ENCODE measurements at regions not wholly inside any gene's neighbourhood (a gene's known extent, or its start where the extent isn't known, plus 50 kb on each side); places are given as distances from the start of the nearest gene placed in this dataset.

DNA sequence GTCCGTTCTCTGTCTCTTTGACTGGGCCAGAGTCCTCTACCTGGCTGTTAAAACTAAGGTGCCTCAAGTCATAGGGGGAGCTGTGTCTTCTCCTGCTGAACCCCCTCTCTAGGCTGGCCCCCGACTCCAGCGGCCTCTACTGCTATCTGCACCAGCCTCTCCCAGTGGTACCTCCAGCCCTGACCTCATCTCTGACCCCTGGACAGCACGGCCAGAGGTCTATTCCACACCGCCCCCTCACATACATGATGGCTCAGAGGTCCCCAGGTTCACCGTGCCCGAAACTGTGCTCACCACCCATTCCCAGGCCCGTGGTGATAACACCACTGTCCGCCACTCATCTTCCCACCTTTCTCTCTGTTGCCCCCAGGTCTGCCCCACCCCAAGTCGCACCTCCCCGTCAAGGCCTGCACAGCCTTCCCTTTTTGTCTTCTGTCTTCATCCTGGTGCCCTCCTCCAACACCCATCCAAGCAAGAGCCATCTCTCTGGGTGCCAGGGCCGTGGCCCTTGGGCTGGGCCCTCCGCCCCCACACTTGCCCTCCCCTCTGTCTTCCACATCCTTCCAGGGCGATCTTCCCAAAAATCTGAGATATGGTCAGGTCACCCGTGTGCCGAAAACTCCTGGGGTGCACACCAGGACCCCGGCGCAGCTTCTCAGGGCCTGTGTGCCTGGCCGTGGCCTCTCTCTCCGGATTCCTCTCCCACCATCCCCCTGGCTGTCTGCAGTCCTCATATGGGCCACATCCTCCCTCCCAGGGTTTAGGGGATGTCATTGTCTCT lies 134.4 kb upstream of the ID2 start:
- Histone ChIP-seq H3K36me3 (ENCODE audit: control insufficient read depth in 1 of 2, insufficient read depth in 2 of 2, low read length in 2 of 2) (no peaks in the 10 kb centered on the region), H3K4me3 (ENCODE audit: low read depth in 1 of 2, low read length in 2 of 2) (no peak overlapping the region), H3K4me1 (ENCODE audit: control insufficient read depth in 1 of 2, insufficient read depth in 2 of 2, low read length in 2 of 2) (peaks cover 0 to 8% of the 10 kb centered on the region in 2 donors), H3K9me3 (ENCODE audit: control insufficient read depth in 1 of 2, low read length in 2 of 2) (no peaks in the 10 kb centered on the region), H3K27me3 (ENCODE audit: low read depth, low read length) (no peaks in the 10 kb centered on the region), H3K27ac (ENCODE audit: low read length) (no peak overlapping the region)

DNA sequence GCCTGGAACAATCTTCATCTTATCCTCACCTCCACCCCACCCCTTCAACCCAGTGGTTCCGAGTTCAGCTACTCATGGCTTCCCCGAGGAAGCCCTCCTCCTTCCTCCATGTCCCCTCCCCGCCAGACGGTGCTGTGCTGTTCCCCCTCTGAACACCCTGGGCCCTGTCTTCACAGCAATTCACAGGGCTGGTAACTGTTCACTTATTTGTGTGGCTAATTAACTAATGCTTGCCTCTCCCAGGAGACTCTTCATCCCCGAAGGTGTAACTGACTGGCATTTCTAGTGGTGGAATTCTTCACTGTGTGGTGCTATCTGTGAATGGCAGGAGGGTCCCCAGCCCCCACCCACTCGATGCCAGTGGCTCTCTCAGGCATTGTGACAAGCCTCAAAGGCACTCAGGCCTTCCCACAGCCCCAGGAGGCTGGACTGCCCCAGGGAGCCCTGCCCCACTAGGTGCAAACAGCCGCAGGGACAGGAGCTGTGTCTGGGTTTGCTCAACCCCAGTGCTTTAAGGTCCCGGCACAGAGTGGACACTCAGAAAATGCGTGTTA lies 133.7 kb upstream of the ID2 start:
- Histone ChIP-seq H3K9me3 (ENCODE audit: control insufficient read depth in 1 of 2, low read length in 2 of 2) (no peaks in the 10 kb centered on the region), H3K36me3 (ENCODE audit: control insufficient read depth in 1 of 2, insufficient read depth in 2 of 2, low read length in 2 of 2) (no peaks in the 10 kb centered on the region), H3K4me1 (ENCODE audit: control insufficient read depth in 1 of 2, insufficient read depth in 2 of 2, low read length in 2 of 2) (peaks cover 0 to 8% of the 10 kb centered on the region in 2 donors), H3K27me3 (ENCODE audit: low read depth, low read length) (no peaks in the 10 kb centered on the region), H3K27ac (ENCODE audit: low read length) (no peak overlapping the region), H3K4me3 (ENCODE audit: low read depth in 1 of 2, low read length in 2 of 2) (no peak overlapping the region)

DNA sequence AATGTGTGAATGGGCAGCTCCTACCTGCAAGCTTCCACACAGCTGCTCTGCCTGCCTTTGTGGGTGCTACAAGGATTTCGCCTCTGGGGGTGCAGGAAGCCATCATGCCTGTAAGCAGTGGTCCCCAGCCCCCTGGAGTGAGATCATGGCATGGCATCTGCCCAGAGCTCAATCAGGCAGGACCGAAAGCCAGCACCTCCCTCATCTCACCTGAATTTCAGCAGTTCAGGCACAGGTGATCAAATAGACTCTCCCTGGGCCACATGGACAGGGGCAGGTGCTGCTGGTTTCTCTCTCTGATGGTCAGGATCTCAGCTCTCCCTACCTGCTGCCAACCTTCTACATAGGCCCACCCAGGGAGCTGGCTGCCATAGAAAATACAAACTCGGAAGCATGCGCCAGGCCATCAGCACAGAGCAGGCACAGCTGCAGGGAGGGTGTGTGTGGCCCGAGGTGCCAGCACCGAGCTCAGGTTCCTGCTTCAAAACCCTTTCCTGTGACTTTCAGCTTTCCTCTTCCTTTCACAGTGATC lies 133.2 kb upstream of the ID2 start:
- Histone ChIP-seq H3K27ac (ENCODE audit: low read length) (no peak overlapping the region), H3K9me3 (ENCODE audit: control insufficient read depth in 1 of 2, low read length in 2 of 2) (no peaks in the 10 kb centered on the region), H3K36me3 (ENCODE audit: control insufficient read depth in 1 of 2, insufficient read depth in 2 of 2, low read length in 2 of 2) (no peaks in the 10 kb centered on the region), H3K27me3 (ENCODE audit: low read depth, low read length) (no peaks in the 10 kb centered on the region), H3K4me1 (ENCODE audit: control insufficient read depth in 1 of 2, insufficient read depth in 2 of 2, low read length in 2 of 2) (peaks cover 0 to 8% of the 10 kb centered on the region in 2 donors), H3K4me3 (ENCODE audit: low read depth in 1 of 2, low read length in 2 of 2) (no peak overlapping the region)

DNA sequence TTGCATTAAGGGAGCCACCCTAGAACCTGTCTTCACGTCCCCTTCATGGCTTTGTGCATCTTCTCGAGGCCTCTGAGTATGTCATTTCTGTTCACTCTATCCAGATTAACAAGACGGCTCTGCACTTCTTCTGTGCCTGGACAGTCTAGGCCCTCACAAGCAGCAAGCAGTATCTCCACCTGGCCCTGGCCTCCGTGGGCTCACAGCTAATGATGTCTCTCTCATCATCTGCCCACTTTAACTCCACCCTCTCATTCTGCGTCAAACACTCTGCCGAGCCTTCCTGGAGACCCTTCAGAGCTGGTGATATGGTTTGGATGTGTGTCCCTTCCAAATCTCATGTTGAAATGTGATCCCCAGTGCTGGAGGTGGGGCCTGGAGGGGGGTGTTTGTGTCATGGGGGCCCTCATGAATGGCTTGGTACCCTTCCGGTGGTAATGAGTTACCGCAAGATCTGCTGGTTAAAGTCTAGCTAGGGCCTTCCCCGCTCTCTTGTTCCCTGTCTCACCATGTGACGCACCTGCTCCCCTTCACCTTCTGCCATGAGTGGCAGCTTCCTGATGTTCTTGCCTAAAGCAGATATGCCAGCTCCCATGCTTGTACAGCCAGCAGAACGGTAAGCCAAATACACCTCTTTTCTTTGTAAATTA lies 132.5 kb upstream of the ID2 start:
- no peaks in the 10 kb centered on the region for H3K27me3 ChIP-seq (ENCODE audit: low read depth, low read length)
- H3K36me3 ChIP-seq (ENCODE audit: control insufficient read depth in 1 of 2, insufficient read depth in 2 of 2, low read length in 2 of 2) = no peaks in the 10 kb centered on the region
- H3K4me3 ChIP-seq (ENCODE audit: low read depth in 1 of 2, low read length in 2 of 2) = no peak overlapping the region
- H3K27ac ChIP-seq (ENCODE audit: low read length) = no peak overlapping the region
- H3K9me3 ChIP-seq (ENCODE audit: control insufficient read depth in 1 of 2, low read length in 2 of 2) = no peaks in the 10 kb centered on the region
- H3K4me1 ChIP-seq (ENCODE audit: control insufficient read depth in 1 of 2, insufficient read depth in 2 of 2, low read length in 2 of 2) = peaks cover 0 to 5% of the 10 kb centered on the region in 2 donors

DNA sequence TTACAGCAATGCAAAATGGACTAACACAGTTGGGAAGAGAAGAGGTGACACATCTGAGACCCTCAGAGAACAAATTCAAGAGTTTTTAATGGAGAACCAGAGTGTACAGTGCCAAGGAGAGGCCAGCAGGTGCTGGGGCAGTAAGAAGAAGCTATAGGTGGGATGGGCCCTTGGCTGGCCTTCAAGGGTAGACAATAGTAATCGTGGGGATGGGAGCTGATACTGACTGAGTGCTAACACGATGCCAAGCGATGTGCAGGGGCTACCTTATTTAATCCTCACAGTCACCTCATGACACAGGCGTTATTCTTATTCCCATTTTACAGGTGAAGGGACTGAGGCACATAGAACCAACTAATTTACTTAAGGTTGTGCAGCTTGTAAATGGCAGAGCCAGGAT lies 131.9 kb upstream of the ID2 start:
- Histone ChIP-seq H3K36me3 (ENCODE audit: control insufficient read depth in 1 of 2, insufficient read depth in 2 of 2, low read length in 2 of 2) (no peaks in the 10 kb centered on the region), H3K9me3 (ENCODE audit: control insufficient read depth in 1 of 2, low read length in 2 of 2) (peaks cover 0 to under 1% of the 10 kb centered on the region in 2 donors), H3K4me1 (ENCODE audit: control insufficient read depth in 1 of 2, insufficient read depth in 2 of 2, low read length in 2 of 2) (no peaks in the 10 kb centered on the region), H3K27ac (ENCODE audit: low read length) (no peak overlapping the region), H3K27me3 (ENCODE audit: low read depth, low read length) (no peaks in the 10 kb centered on the region), H3K4me3 (ENCODE audit: low read depth in 1 of 2, low read length in 2 of 2) (no peak overlapping the region)

DNA sequence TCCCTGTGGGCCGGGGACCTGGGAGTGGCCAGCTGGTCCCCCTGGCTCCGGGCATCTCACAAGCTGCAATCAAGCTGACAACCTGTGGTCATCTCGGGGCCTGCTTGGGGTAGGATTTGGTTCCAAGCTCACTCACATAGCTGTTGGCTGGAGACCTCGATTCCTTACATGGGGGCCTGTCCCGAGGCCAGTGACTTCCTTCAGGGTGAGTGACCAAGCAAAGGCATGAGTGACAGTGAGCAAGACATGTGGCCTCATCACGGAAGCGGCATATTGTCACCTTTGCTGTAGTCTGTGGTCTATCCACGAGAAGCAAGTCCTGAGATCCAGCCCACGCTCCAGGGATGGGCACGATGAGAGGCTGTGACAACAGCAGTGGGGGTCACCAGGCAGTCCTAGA lies 131.4 kb upstream of the ID2 start:
- H3K36me3 ChIP-seq (ENCODE audit: control insufficient read depth in 1 of 2, insufficient read depth in 2 of 2, low read length in 2 of 2) = no peaks in the 10 kb centered on the region
- H3K9me3 ChIP-seq (ENCODE audit: control insufficient read depth in 1 of 2, low read length in 2 of 2) = peaks cover 0 to 5% of the 10 kb centered on the region in 2 donors
- no peaks in the 10 kb centered on the region for H3K27me3 ChIP-seq (ENCODE audit: low read depth, low read length)
- no peak overlapping the region for H3K27ac ChIP-seq (ENCODE audit: low read length)
- no peak overlapping the region for H3K4me3 ChIP-seq (ENCODE audit: low read depth in 1 of 2, low read length in 2 of 2)
- H3K4me1 ChIP-seq (ENCODE audit: control insufficient read depth in 1 of 2, insufficient read depth in 2 of 2, low read length in 2 of 2) = no peaks in the 10 kb centered on the region

DNA sequence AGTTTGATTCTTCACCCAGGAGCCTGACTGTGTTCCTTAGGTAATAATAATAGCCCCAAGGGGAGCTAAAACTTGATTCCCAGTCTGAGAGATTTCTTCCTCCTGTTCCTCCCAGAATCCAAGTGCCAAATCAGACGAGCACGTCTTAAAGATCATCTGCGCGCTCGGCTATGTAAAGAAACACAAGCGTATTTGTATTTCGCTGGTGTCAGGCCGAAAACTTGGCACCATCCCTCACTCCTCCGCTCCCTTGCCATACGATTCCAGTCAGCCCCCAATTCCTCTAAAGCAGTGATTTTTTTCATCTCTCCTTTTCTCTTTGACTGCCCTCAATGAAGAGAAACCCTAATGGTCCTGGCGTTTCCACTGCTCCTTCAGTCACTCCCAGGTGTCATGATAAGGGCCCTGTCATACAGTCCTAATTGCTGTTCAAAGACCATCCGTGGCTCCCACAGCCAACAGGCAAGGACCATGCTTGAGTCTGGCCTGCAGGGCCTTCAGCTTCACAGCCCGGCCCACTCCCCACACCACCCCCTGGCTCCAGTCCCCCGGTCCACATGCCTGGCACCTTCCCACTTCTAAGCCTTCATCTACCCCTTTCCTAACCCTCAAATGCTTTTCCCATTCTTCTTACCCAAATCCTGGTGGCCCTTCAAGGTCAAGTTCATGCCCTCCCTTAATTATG lies 130.8 kb upstream of the ID2 start:
- Histone ChIP-seq H3K27ac (ENCODE audit: low read length) (no peak overlapping the region), H3K9me3 (ENCODE audit: control insufficient read depth in 1 of 2, low read length in 2 of 2) (peaks cover 0 to 5% of the 10 kb centered on the region in 2 donors)

DNA sequence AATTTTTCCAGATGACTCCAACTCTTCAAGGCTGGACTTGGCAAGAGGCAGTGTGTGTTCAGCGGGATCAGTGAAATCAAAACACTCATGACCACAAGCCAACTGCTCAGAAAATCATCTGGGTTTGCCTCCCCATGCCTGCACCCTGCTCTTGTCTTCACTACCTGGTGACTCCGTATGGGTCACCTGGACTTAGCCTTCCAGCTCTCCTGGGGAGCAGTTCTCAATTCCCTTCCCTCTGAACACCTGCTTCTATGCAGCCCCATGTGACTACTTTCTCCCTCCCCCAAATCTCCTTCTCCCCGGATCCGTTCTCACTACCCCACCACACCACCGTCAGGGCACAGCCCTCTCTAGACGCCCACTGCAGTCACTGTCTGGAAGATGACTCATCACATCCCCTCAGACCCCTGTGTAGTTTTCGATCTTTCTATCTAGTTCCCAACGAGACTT lies 130.2 kb upstream of the ID2 start:
- H3K36me3 ChIP-seq (ENCODE audit: control insufficient read depth in 1 of 2, insufficient read depth in 2 of 2, low read length in 2 of 2) = no peaks in the 10 kb centered on the region
- H3K27ac ChIP-seq (ENCODE audit: low read length) = no peak overlapping the region

More for the DNA sequence above, 130.8 kb upstream of the ID2 start:
- no peaks in the 10 kb centered on the region for H3K4me1 ChIP-seq (ENCODE audit: control insufficient read depth in 1 of 2, insufficient read depth in 2 of 2, low read length in 2 of 2)
- H3K4me3 ChIP-seq (ENCODE audit: low read depth in 1 of 2, low read length in 2 of 2) = no peak overlapping the region
- H3K36me3 ChIP-seq (ENCODE audit: control insufficient read depth in 1 of 2, insufficient read depth in 2 of 2, low read length in 2 of 2) = no peaks in the 10 kb centered on the region
- no peaks in the 10 kb centered on the region for H3K27me3 ChIP-seq (ENCODE audit: low read depth, low read length)

DNA sequence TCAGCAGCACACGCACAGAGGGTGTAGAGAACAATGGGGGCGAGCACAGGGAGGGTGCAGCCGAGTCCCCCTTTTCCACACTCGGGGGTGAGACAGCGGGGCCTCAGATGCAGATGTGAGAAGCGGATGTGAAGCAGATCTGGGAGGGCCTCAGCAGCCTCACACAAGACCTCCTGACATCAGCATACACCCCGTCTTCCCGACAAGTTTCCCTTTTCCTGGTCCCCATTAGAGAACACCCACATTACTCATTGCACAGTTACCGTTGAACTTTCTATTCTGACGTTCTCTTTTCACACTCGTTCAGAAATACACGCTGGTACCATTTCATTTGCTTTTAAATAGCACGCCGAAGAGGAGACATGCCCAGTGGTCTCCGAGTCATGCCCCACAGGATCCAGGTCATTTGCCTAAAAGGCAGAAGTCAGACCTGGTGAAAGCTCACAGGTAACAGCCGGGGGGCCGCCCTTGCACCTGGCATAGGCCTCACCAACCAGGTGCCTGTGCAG lies 129.5 kb upstream of the ID2 start:
- Histone ChIP-seq H3K36me3 (ENCODE audit: control insufficient read depth in 1 of 2, insufficient read depth in 2 of 2, low read length in 2 of 2) (no peaks in the 10 kb centered on the region), H3K4me1 (ENCODE audit: control insufficient read depth in 1 of 2, insufficient read depth in 2 of 2, low read length in 2 of 2) (no peaks in the 10 kb centered on the region), H3K4me3 (ENCODE audit: low read depth in 1 of 2, low read length in 2 of 2) (no peak overlapping the region), H3K27me3 (ENCODE audit: low read depth, low read length) (no peaks in the 10 kb centered on the region), H3K27ac (ENCODE audit: low read length) (no peak overlapping the region), H3K9me3 (ENCODE audit: control insufficient read depth in 1 of 2, low read length in 2 of 2) (peaks cover 0 to 5% of the 10 kb centered on the region in 2 donors)

More for the DNA sequence above, 130.2 kb upstream of the ID2 start:
- Histone ChIP-seq H3K4me3 (ENCODE audit: low read depth in 1 of 2, low read length in 2 of 2) (no peak overlapping the region), H3K9me3 (ENCODE audit: control insufficient read depth in 1 of 2, low read length in 2 of 2) (peaks cover 0 to 5% of the 10 kb centered on the region in 2 donors), H3K27me3 (ENCODE audit: low read depth, low read length) (no peaks in the 10 kb centered on the region), H3K4me1 (ENCODE audit: control insufficient read depth in 1 of 2, insufficient read depth in 2 of 2, low read length in 2 of 2) (no peaks in the 10 kb centered on the region)

DNA sequence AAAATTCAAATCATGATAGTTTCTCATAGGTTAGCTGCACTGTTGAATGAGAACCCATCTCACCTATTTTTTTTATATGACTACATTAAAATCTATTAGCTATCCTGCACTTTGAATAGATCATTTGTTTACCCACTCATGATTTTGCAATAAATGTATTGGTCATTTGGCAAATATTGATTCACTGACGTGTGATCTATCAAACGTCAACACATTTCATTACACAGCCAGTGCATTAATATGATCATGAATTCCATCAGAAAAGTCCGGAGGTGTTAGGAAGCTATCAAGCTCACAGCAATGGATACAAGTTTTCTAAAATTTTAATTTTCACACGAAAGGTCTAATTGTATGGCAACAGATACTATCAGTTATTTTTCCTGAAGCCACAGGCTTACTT lies 128.2 kb upstream of the ID2 start:
- Histone ChIP-seq H3K4me3 (ENCODE audit: low read depth in 1 of 2, low read length in 2 of 2) (no peak overlapping the region), H3K27me3 (ENCODE audit: low read depth, low read length) (no peaks in the 10 kb centered on the region), H3K4me1 (ENCODE audit: control insufficient read depth in 1 of 2, insufficient read depth in 2 of 2, low read length in 2 of 2) (no peaks in the 10 kb centered on the region), H3K27ac (ENCODE audit: low read length) (no peak overlapping the region), H3K36me3 (ENCODE audit: control insufficient read depth in 1 of 2, insufficient read depth in 2 of 2, low read length in 2 of 2) (no peaks in the 10 kb centered on the region), H3K9me3 (ENCODE audit: control insufficient read depth in 1 of 2, low read length in 2 of 2) (peaks cover 0 to 11% of the 10 kb centered on the region in 2 donors)

All from muscle layer of duodenum (tissue), 2 donors.